ENCODE measurements at regions not wholly inside any gene's neighbourhood (a gene's known extent, or its start where the extent isn't known, plus 50 kb on each side); places are given as distances from the start of the nearest gene placed in this dataset.

DNA sequence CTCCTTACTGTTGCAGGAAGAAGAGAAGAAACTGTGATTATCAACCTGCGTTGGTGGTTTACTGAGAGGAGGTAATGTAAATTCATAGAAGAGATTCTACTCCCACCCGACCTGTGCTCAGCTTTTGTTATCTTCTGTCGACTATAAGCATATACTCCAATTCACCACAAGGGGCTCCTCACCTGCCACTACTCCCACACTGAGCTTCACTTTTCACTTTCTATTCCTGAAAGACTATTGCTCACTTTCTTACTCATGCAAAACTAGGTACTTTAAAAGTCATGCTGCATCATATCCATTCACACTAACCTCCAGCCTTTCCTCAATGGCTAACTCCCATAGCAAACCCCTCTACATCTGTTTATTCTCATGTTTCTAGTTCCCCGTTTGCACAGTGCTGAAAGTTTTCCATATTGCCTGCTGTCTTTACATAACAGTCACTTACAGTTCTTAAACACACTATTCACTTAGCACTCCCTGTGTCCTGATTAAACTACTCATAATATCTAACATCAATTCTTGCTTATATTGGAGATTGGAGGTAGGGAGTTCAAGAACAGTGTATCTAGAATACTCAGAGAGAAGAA lies 1062.6 kb downstream of the NR2F1-AS1 start:
- no peaks in the 10 kb centered on the region for H3K9me3 ChIP-seq
- WGBS, 2 donors = 30 to 34% methylated on average over 4 of the region's 4 CpGs
- no peak for FAIRE-seq
- H3K27me3 ChIP-seq = no peaks in the 10 kb centered on the region
- H3K27ac ChIP-seq = no peak overlapping the region
- intact Hi-C loops (cut with DNase I) = no loop called here
- no peaks in the 10 kb centered on the region for H3K36me3 ChIP-seq
- peak; percentile 40 to 90 (median 86) for ATAC-seq
- TF ChIP-seq, protein P1, sequence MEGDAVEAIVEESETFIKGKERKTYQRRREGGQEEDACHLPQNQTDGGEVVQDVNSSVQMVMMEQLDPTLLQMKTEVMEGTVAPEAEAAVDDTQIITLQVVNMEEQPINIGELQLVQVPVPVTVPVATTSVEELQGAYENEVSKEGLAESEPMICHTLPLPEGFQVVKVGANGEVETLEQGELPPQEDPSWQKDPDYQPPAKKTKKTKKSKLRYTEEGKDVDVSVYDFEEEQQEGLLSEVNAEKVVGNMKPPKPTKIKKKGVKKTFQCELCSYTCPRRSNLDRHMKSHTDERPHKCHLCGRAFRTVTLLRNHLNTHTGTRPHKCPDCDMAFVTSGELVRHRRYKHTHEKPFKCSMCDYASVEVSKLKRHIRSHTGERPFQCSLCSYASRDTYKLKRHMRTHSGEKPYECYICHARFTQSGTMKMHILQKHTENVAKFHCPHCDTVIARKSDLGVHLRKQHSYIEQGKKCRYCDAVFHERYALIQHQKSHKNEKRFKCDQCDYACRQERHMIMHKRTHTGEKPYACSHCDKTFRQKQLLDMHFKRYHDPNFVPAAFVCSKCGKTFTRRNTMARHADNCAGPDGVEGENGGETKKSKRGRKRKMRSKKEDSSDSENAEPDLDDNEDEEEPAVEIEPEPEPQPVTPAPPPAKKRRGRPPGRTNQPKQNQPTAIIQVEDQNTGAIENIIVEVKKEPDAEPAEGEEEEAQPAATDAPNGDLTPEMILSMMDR (IDR thresholded peaks at IDR 0.05) = peak; percentile 17 to 39 (median 34)
- no peaks in the 10 kb centered on the region for H3K4me1 ChIP-seq
- H3K4me3 ChIP-seq = no peak overlapping the region
- DNase-seq = peak in 1 of 6 donors; percentile 10

GRCh38 chr5:92514896-92515295 lies 1066.1 kb downstream of the NR2F1-AS1 start:
- TF ChIP-seq, protein P1 (IDR thresholded peaks at IDR 0.05) = no peak
- H3K27ac ChIP-seq = no peak overlapping the region
- no peaks in the 10 kb centered on the region for H3K27me3 ChIP-seq
- DNase-seq (no peak), FAIRE-seq (no peak), ATAC-seq (no peak)
- no peaks in the 10 kb centered on the region for H3K9me3 ChIP-seq
- H3K4me3 ChIP-seq = no peak overlapping the region
- intact Hi-C loops (cut with DNase I) = no loop called here
- no peaks in the 10 kb centered on the region for H3K36me3 ChIP-seq
- no peaks in the 10 kb centered on the region for H3K4me1 ChIP-seq

- whole genome bisulfite sequencing, 2 donors = 69 to 72% methylated on average over 1 of the region's 1 CpG
- Histone ChIP-seq H3K9me3 (no peaks in the 10 kb centered on the region), H3K4me1 (no peaks in the 10 kb centered on the region), H3K4me3 (no peak overlapping the region), H3K27ac (no peak overlapping the region), H3K27me3 (no peaks in the 10 kb centered on the region), H3K36me3 (no peaks in the 10 kb centered on the region)
- DNase-seq (no peak), ATAC-seq (no peak), FAIRE-seq (no peak)
- TF ChIP-seq, protein P1 (IDR thresholded peaks at IDR 0.05) = no peak
- intact Hi-C loops (cut with DNase I) = no loop called here
These were observed 1068.0 kb downstream of the NR2F1-AS1 start for GRCh38 chr5:92513067-92513466.

DNA sequence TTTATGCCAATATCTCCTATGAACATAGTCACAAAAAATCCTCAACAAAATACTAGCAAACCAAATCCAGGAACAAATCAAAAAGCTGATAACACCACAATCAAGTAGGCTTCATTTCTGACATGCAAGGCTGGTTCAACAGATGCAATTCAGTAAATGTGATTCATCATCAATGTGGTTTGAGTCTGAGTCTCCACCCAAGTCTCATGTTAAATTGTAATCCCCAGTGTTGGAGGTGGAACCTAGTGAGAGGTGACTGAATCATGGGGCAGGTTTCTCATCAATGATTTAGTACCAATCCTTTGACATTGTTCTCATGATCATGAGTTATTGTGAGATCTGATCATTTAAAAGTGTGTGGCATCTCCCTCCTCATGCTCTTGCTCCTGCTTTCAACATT lies 1072.7 kb downstream of the NR2F1-AS1 start:
- intact Hi-C loops (cut with DNase I) = no loop called here
- no peak for FAIRE-seq
- no peak overlapping the region for H3K27ac ChIP-seq

DNA sequence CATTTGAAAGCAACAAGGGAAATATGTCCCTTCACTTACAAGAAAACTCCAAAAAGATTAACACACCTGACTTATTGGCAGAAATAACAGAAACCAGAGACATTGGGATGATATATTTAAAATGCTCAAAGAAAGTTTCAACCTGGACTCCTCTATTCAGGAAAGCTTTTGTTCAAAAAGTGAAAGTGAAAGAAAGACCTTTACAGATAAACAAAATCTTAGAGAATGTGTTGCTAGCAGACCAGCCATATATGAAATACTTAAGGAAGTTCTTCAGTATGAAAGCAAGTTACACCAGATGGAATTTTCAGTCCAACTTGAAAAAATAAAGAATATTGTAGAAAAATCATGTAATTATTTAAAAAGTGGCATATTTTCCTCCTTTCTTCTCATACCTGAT lies 1075.1 kb downstream of the NR2F1-AS1 start:
- TF ChIP-seq, protein P1 (IDR thresholded peaks at IDR 0.05) = no peak
- Histone ChIP-seq H3K36me3 (no peaks in the 10 kb centered on the region), H3K9me3 (no peaks in the 10 kb centered on the region), H3K4me3 (no peak overlapping the region), H3K27ac (no peak overlapping the region), H3K27me3 (no peaks in the 10 kb centered on the region), H3K4me1 (no peaks in the 10 kb centered on the region)
- DNase-seq = no peak
- intact Hi-C loops (cut with DNase I) = no loop called here
- FAIRE-seq = no peak
- ATAC-seq = peak in 1 of 4 donors; percentile 66

More for the DNA sequence above, 1072.7 kb downstream of the NR2F1-AS1 start:
- H3K36me3 ChIP-seq = no peaks in the 10 kb centered on the region
- H3K4me1 ChIP-seq = no peaks in the 10 kb centered on the region
- H3K9me3 ChIP-seq = no peaks in the 10 kb centered on the region
- ATAC-seq (no peak), DNase-seq (no peak)
- no peak overlapping the region for H3K4me3 ChIP-seq
- TF ChIP-seq, protein P1 (IDR thresholded peaks at IDR 0.05) = no peak
- no peaks in the 10 kb centered on the region for H3K27me3 ChIP-seq
